Breast epithelium (tissue), 3 donors: ENCODE measurements at regions not wholly inside any gene's neighbourhood (a gene's known extent, or its start where the extent isn't known, plus 50 kb on each side); places are given as distances from the start of the nearest gene placed in this dataset.

Experiments
- CTCF ChIP-seq, 3 donors: fragments of 450-650 bp; IDR thresholded peaks; one replicate each; pipeline ENCODE4 v1.5.1; 2016 to 2017; ENCODE audit warnings: antibody characterized with exemption in 3 of 3, mild to moderate bottlenecking in 3 of 3, moderate library complexity in 3 of 3
- POLR2A ChIP-seq: fragments of 450-650 bp; IDR thresholded peaks from one replicate; pipeline ENCODE4 v1.6.1; 2016; ENCODE audit warnings: antibody characterized with exemption, mild to moderate bottlenecking, moderate library complexity
- POLR2AphosphoS5 ChIP-seq, 3 donors: sonication (generic); formaldehyde crosslinking; IDR thresholded peaks; one replicate each; pipeline ENCODE4 v1.6.1; 2017; ENCODE audit warnings: antibody characterized with exemption in 3 of 3

DNA sequence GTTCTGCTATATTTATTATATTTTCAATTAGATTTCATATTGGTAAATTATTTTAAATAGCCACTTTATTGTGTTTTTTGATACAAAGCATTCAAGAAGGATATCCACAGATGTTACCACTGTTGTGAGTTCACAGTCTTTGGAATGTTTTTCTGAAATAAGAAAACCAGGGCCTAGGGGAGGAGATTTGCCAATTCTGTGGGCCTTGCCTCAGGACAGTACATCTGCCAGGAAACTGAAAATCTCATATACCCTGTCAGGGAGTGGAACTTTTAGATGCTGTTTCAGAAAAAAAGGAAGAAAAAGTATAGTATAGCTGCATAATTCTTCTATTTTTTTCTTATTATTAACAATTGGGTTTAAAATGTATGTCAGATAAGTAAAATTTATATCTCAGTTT lies 995.9 kb upstream of the ADGRB3 start:
- TF ChIP-seq CTCF (IDR thresholded peaks at IDR 0.05) (no peak), POLR2A (no peak), POLR2AphosphoS5 (IDR thresholded peaks at IDR 0.05) (no peak)
